Left ventricle myocardium inferior (tissue), 1 donor: ENCODE measurements at regions not wholly inside any gene's neighbourhood (a gene's known extent, or its start where the extent isn't known, plus 50 kb on each side); places are given as distances from the start of the nearest gene placed in this dataset.
"Not testable (repeated sequence)": the region's sequence is repeated elsewhere in the genome, so short reads cannot be mapped to it uniquely, and the experiment has no call there.

Experiments
- DNase-seq: peaks from one replicate; pipeline ENCODE4 v3.0.0-alpha.2; 2020
- H3K27ac ChIP-seq: fragments of 200-600 bp; replicated peaks from 2 replicates; pipeline ENCODE4 v1.8.0; 2021
- H3K27me3 ChIP-seq: fragments of 200-600 bp; 2 replicates; pipeline ENCODE4 v1.8.0; 2021; ENCODE audit warnings: low read depth
- H3K36me3 ChIP-seq: fragments of 200-600 bp; 2 replicates; pipeline ENCODE4 v1.8.0; 2021
- H3K4me1 ChIP-seq: fragments of 200-600 bp; 2 replicates; pipeline ENCODE4 v1.8.0; 2021
- H3K4me3 ChIP-seq: fragments of 200-600 bp; 2 replicates; pipeline ENCODE4 v1.8.0; 2021; ENCODE audit warnings: mild to moderate bottlenecking, moderate library complexity
- H3K9me3 ChIP-seq: fragments of 200-600 bp; replicated peaks from 2 replicates; pipeline ENCODE4 v1.8.0; 2021
- intact Hi-C: fragments of 100-400 bp; cut with micrococcal nuclease; formaldehyde crosslinking; loops from one replicate; pipeline ENCODE4 v1.11.0; 2022
- TF ChIP-seq, protein P1 (sequence below): fragments of 200-600 bp; IDR thresholded peaks from 2 replicates; pipeline ENCODE4 v1.8.0; 2021; ENCODE audit warnings: antibody characterized with exemption, mild to moderate bottlenecking, borderline replicate concordance
- donor health status: DM: no; HTN: yes; CAD: no; lungs with severe emphysema.

DNA sequence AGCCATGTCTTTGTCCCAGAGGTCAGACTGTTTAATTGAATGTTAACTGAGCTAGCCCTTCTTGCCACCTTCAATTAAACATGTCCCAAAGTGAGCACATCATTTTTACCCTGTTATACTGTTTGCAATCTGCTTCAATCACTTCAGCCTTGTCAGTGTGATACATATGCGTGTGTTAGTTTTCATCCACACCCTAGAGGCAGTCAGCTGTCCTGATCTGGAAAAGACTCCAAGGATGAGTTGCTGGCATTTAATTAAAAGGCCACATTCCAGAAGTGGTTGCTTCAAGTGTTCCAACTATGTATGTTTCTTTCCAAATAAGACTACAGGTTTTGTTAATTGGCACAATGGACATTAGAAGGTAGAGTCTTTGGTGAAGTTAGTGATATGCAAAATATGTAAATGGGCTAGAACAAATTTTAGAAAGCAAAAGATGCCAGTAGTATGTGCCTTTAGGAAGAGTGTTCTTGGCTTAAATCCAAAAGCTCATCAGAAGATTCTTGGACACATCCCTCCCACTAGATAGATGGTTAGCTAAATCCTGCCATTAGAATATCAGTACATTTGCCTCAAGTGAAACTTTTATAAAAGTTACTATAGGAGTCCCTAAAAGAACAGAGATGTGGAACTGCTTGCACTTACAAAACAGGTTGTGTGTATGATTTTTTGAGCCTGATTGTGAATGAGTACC is 79.5 kb upstream of the SLIT2 start:
- no peaks in the 10 kb centered on the region for H3K4me1 ChIP-seq
- no peaks in the 10 kb centered on the region for H3K36me3 ChIP-seq
- H3K4me3 ChIP-seq: no peak overlapping the region
- no peak for DNase-seq
- H3K27me3 ChIP-seq: no peaks in the 10 kb centered on the region
- intact Hi-C loops: no loop called here
- peaks cover 16% of the 10 kb centered on the region for H3K9me3 ChIP-seq
- TF ChIP-seq, protein P1, sequence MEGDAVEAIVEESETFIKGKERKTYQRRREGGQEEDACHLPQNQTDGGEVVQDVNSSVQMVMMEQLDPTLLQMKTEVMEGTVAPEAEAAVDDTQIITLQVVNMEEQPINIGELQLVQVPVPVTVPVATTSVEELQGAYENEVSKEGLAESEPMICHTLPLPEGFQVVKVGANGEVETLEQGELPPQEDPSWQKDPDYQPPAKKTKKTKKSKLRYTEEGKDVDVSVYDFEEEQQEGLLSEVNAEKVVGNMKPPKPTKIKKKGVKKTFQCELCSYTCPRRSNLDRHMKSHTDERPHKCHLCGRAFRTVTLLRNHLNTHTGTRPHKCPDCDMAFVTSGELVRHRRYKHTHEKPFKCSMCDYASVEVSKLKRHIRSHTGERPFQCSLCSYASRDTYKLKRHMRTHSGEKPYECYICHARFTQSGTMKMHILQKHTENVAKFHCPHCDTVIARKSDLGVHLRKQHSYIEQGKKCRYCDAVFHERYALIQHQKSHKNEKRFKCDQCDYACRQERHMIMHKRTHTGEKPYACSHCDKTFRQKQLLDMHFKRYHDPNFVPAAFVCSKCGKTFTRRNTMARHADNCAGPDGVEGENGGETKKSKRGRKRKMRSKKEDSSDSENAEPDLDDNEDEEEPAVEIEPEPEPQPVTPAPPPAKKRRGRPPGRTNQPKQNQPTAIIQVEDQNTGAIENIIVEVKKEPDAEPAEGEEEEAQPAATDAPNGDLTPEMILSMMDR: no peak
- no peak overlapping the region for H3K27ac ChIP-seq

DNA sequence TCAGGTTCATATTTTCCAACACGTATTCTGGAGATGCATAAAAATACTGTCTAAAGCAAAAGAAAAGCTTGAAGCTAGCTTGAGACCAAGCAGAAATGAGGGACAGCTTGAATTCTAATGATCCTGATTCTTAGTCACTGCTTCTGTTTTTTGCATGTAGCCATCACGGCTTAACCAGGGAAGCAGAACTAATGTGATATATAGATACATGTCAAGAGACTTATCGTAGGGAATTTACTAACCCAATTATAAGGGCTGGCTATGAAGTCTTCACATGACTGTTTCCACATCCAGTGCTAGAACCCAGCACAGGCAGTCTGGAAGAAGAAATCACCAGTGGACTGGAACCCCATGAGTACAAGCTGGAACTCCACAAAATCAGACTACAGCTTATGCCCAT is 85.2 kb upstream of the SLIT2 start:
- TF ChIP-seq, protein P1: no peak
- no peaks in the 10 kb centered on the region for H3K27me3 ChIP-seq
- no peaks in the 10 kb centered on the region for H3K36me3 ChIP-seq
- H3K4me3 ChIP-seq: no peak overlapping the region
- H3K27ac ChIP-seq: no peak overlapping the region
- DNase-seq: no peak
- H3K9me3 ChIP-seq: no peaks in the 10 kb centered on the region
- H3K4me1 ChIP-seq: no peaks in the 10 kb centered on the region
- intact Hi-C loops: no loop called here

DNA sequence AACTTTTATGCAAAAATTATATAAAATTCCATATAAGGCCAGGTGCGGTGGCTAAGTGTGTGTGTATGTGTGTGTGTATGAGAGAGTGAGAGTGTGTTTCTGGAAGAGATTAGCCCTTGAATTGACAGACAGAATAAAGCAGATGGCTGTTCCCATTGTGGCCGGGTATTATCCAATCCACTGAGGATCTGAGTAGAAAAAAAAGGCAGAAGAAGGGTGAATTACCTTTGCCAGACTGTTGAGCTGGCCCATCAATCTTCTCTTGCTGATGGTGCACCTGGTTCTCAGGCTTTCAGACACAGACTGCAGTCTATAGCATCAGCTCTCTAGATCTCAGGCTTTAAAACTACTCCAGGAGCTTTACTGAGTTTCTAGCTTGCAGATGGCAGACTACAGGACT is 92.2 kb upstream of the SLIT2 start:
- Histone ChIP-seq H3K27me3 (no peaks in the 10 kb centered on the region), H3K4me3 (no peak overlapping the region), H3K27ac (no peak overlapping the region), H3K9me3 (no peaks in the 10 kb centered on the region), H3K36me3 (no peaks in the 10 kb centered on the region), H3K4me1 (no peaks in the 10 kb centered on the region)
- no peak for DNase-seq
- intact Hi-C loops: no loop called here
- TF ChIP-seq, protein P1: no peak

DNA sequence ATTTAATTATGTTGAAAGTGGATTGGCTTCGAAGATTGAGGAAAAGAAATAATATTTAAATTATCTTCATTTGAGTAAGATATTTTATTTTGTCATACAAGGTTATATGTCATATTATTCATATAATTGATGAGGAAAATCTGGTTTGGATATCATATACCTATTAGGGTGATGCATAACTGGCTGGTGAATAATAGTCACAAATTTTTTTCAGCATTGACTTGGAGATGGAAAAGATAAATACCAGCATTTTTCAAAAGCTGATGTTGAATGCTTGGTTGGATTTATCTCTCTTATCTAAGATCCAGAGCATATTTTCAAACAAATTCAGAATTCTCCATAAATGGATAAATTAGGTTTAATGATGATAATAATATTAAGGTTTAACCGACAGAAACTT is 93.5 kb upstream of the SLIT2 start:
- H3K4me1 ChIP-seq: no peaks in the 10 kb centered on the region
- H3K9me3 ChIP-seq: no peaks in the 10 kb centered on the region
- H3K4me3 ChIP-seq: no peak overlapping the region
- TF ChIP-seq, protein P1: no peak
- H3K36me3 ChIP-seq: no peaks in the 10 kb centered on the region
- H3K27ac ChIP-seq: no peak overlapping the region
- intact Hi-C loops: no loop called here
- DNase-seq: no peak
- H3K27me3 ChIP-seq: no peaks in the 10 kb centered on the region

DNA sequence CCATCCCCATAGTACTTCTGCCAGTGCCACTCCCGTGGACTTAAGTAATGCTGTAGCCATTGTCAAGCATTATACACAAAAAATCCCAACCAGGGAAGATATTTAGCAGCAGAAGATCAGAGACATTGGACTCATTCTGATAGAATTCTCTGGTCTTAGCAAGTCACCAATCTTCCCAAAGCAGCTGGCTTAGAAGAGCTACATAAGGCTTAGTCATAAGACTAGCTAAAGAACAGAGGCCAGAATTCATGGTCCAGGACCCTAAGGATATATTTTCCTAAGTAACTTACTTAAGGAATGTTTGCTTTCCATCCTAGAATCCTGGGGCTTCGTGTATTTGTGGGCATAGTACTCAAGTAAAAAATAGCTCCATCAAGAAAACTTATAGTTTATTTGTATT is 100.3 kb upstream of the SLIT2 start:
- Histone ChIP-seq H3K9me3 (no peaks in the 10 kb centered on the region), H3K4me3 (no peak overlapping the region), H3K36me3 (no peaks in the 10 kb centered on the region), H3K4me1 (no peaks in the 10 kb centered on the region), H3K27me3 (no peaks in the 10 kb centered on the region), H3K27ac (no peak overlapping the region)
- intact Hi-C loops: no loop called here
- DNase-seq: no peak
- TF ChIP-seq, protein P1: no peak

DNA sequence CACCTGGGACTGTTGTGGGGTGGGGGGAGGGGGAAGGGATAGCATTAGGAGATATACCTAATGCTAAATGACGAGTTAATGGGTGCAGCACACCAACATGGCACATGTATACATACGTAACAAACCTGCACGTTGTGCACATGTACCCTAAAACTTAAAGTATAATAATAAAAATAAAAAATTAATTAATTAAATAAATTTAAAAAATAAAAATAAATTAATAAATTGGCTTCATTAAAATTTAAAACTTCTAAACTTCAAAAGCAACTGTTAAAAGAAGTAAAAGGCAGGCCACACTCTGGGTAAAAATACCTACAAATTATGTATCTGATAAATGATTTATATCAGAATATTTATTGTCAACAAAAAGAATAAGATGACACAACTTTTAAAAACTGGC is 102.6 kb upstream of the SLIT2 start:
- H3K27ac ChIP-seq, H3K27me3 ChIP-seq, DNase-seq, H3K4me1 ChIP-seq, H3K4me3 ChIP-seq, intact Hi-C loops, H3K36me3 ChIP-seq: not testable (repeated sequence)
- peaks cover 19% of the 10 kb centered on the region for H3K9me3 ChIP-seq
